ENCODE measurements at regions not wholly inside any gene's neighbourhood (a gene's known extent, or its start where the extent isn't known, plus 50 kb on each side); places are given as distances from the start of the nearest gene placed in this dataset.

DNA sequence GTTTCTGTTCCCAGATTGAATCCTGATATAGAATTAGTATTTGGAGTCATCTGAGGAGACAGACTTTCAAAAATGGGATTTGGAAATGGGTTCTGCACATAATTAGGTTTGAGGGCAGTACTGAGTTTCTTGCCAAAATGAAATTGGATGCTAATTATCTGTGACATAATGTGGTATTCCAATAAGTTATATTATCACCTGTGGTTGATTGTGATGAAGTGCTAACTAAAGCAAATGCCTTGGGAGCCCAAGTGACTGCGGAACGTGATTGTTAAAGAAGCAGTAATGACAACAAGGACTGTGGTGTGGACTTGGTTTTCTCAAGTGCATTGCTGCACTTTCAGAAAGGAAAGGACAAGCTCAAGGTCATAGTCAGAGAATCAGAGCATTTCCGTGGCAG, 337.0 kb downstream of the IPO8 start:
- TF ChIP-seq, protein P1, sequence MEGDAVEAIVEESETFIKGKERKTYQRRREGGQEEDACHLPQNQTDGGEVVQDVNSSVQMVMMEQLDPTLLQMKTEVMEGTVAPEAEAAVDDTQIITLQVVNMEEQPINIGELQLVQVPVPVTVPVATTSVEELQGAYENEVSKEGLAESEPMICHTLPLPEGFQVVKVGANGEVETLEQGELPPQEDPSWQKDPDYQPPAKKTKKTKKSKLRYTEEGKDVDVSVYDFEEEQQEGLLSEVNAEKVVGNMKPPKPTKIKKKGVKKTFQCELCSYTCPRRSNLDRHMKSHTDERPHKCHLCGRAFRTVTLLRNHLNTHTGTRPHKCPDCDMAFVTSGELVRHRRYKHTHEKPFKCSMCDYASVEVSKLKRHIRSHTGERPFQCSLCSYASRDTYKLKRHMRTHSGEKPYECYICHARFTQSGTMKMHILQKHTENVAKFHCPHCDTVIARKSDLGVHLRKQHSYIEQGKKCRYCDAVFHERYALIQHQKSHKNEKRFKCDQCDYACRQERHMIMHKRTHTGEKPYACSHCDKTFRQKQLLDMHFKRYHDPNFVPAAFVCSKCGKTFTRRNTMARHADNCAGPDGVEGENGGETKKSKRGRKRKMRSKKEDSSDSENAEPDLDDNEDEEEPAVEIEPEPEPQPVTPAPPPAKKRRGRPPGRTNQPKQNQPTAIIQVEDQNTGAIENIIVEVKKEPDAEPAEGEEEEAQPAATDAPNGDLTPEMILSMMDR (IDR thresholded peaks at IDR 0.05; ENCODE audit: low read depth, low read length, missing input control), result no peak
- no peak for TF ChIP-seq GABPA (IDR thresholded peaks at IDR 0.05 in 1 of 2, conservative IDR thresholded peaks at IDR 0.05 in 1 of 2)
- TF ChIP-seq ATF3 (IDR thresholded peaks at IDR 0.05), result no peak
- TF ChIP-seq RAD21 (IDR thresholded peaks at IDR 0.05), result no peak
- TF ChIP-seq, protein P2, sequence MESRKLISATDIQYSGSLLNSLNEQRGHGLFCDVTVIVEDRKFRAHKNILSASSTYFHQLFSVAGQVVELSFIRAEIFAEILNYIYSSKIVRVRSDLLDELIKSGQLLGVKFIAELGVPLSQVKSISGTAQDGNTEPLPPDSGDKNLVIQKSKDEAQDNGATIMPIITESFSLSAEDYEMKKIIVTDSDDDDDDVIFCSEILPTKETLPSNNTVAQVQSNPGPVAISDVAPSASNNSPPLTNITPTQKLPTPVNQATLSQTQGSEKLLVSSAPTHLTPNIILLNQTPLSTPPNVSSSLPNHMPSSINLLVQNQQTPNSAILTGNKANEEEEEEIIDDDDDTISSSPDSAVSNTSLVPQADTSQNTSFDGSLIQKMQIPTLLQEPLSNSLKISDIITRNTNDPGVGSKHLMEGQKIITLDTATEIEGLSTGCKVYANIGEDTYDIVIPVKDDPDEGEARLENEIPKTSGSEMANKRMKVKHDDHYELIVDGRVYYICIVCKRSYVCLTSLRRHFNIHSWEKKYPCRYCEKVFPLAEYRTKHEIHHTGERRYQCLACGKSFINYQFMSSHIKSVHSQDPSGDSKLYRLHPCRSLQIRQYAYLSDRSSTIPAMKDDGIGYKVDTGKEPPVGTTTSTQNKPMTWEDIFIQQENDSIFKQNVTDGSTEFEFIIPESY (IDR thresholded peaks at IDR 0.05), result no peak
- TF ChIP-seq REST (IDR thresholded peaks at IDR 0.05), result no peak
- no peak for TF ChIP-seq SP1 (IDR thresholded peaks at IDR 0.05)
- TF ChIP-seq RXRA (IDR thresholded peaks at IDR 0.05), result no peak
- TF ChIP-seq, protein P3, sequence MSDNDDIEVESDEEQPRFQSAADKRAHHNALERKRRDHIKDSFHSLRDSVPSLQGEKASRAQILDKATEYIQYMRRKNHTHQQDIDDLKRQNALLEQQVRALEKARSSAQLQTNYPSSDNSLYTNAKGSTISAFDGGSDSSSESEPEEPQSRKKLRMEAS (IDR thresholded peaks at IDR 0.05), result no peak
- TF ChIP-seq JUND (IDR thresholded peaks at IDR 0.05), result no peak
- no peak for TF ChIP-seq YY1 (IDR thresholded peaks at IDR 0.05)
